Neural cell (in vitro differentiated cells): ENCODE measurements at regions not wholly inside any gene's neighbourhood (a gene's known extent, or its start where the extent isn't known, plus 50 kb on each side); places are given as distances from the start of the nearest gene placed in this dataset.

Source experiments
- EP300 ChIP-seq: fragments of 450-650 bp; conservative IDR thresholded peaks from 2 replicates; pipeline ENCODE4 v1.6.1; 2014; ENCODE audit warnings: antibody characterized with exemption, mild to moderate bottlenecking, moderate library complexity; ENCODE audit not compliant: poor library complexity, severe bottlenecking
- EZH2 ChIP-seq: fragments of 200-600, 300-800 bp; shearing (Covaris generic), sonication (generic); IDR thresholded peaks from 2 replicates; pipeline ENCODE4 v1.6.1; 2014; ENCODE audit warnings: antibody characterized with exemption, low read length, borderline replicate concordance, mild to moderate bottlenecking; ENCODE audit not compliant: insufficient read depth, poor library complexity, severe bottlenecking
- MXI1 ChIP-seq: fragments of 450-650 bp; conservative IDR thresholded peaks from 2 replicates; pipeline ENCODE4 v1.6.1; 2014; ENCODE audit warnings: antibody characterized with exemption, mild to moderate bottlenecking; ENCODE audit not compliant: poor library complexity, severe bottlenecking
- POLR2AphosphoS5 ChIP-seq: IDR thresholded peaks from 2 replicates; pipeline ENCODE4 v1.6.1; 2012
- RAD21 ChIP-seq: fragments of 450-650 bp; conservative IDR thresholded peaks from 2 replicates; pipeline ENCODE4 v1.6.1; 2014; ENCODE audit warnings: antibody characterized with exemption, mild to moderate bottlenecking, moderate library complexity
- TAF1 ChIP-seq: IDR thresholded peaks from 2 replicates; pipeline ENCODE4 v1.6.1; 2012; ENCODE audit warnings: low read depth
- TF ChIP-seq, protein P1 (sequence below): fragments of 450-650 bp; IDR thresholded peaks from 2 replicates; pipeline ENCODE4 v1.5.1; 2014; ENCODE audit warnings: antibody characterized with exemption, mild to moderate bottlenecking, moderate library complexity; ENCODE audit not compliant: poor library complexity, severe bottlenecking
- TF ChIP-seq, protein P2 (sequence below): IDR thresholded peaks from 2 replicates; pipeline ENCODE4 v1.6.1; 2012; ENCODE audit warnings: borderline replicate concordance

DNA sequence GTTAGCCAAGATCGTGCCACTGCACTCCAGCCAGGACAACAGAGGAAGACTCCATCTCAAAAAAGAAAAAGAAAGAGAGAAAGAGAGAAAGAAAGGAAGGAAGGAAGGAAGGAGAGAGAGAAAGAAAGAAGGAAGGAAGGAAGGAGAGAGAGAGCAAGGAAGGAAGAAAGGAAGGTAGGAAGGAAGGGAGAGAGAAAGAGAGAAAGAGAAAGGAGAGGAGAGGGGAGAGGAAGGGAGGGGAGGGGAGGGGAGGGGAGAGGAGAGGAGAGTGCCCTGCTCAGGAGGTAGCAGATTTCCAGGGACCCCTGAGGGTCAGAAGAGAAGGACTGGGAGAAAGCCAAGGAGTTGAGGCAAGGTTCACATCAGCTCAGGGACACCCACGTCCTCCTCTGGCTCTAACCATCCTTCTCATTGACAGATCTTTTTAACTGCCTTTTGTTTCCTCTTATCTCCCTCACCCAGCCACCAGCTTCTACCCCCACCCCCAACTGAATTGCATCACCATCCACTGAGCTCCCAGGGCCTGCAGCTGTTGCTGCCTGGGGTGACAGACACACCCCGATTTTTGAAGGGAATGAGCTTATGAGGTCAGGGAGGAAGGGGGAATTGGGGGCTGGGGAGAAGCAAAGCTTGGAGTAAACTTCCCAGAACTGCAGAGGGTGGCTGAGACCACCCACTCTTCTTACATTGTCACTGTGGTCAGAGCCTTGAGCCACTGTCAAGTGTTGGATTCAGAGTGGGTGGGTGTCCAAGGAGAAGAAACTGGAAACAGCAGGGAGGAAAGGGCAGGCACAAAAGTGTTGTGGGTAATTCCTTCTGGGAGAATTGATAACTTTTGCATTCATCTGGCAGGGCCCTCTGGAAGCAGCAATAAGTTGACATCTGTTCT lies 91.6 kb downstream of the GLUL start:
- no peak for TF ChIP-seq EZH2
- TF ChIP-seq TAF1, result no peak
- TF ChIP-seq, protein P1, sequence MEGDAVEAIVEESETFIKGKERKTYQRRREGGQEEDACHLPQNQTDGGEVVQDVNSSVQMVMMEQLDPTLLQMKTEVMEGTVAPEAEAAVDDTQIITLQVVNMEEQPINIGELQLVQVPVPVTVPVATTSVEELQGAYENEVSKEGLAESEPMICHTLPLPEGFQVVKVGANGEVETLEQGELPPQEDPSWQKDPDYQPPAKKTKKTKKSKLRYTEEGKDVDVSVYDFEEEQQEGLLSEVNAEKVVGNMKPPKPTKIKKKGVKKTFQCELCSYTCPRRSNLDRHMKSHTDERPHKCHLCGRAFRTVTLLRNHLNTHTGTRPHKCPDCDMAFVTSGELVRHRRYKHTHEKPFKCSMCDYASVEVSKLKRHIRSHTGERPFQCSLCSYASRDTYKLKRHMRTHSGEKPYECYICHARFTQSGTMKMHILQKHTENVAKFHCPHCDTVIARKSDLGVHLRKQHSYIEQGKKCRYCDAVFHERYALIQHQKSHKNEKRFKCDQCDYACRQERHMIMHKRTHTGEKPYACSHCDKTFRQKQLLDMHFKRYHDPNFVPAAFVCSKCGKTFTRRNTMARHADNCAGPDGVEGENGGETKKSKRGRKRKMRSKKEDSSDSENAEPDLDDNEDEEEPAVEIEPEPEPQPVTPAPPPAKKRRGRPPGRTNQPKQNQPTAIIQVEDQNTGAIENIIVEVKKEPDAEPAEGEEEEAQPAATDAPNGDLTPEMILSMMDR, result no peak
- no peak for TF ChIP-seq POLR2AphosphoS5
- TF ChIP-seq, protein P2, sequence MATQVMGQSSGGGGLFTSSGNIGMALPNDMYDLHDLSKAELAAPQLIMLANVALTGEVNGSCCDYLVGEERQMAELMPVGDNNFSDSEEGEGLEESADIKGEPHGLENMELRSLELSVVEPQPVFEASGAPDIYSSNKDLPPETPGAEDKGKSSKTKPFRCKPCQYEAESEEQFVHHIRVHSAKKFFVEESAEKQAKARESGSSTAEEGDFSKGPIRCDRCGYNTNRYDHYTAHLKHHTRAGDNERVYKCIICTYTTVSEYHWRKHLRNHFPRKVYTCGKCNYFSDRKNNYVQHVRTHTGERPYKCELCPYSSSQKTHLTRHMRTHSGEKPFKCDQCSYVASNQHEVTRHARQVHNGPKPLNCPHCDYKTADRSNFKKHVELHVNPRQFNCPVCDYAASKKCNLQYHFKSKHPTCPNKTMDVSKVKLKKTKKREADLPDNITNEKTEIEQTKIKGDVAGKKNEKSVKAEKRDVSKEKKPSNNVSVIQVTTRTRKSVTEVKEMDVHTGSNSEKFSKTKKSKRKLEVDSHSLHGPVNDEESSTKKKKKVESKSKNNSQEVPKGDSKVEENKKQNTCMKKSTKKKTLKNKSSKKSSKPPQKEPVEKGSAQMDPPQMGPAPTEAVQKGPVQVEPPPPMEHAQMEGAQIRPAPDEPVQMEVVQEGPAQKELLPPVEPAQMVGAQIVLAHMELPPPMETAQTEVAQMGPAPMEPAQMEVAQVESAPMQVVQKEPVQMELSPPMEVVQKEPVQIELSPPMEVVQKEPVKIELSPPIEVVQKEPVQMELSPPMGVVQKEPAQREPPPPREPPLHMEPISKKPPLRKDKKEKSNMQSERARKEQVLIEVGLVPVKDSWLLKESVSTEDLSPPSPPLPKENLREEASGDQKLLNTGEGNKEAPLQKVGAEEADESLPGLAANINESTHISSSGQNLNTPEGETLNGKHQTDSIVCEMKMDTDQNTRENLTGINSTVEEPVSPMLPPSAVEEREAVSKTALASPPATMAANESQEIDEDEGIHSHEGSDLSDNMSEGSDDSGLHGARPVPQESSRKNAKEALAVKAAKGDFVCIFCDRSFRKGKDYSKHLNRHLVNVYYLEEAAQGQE, result no peak
- TF ChIP-seq RAD21, result no peak
- no peak for TF ChIP-seq EP300
- TF ChIP-seq MXI1, result no peak
